ENCODE measurements at regions not wholly inside any gene's neighbourhood (a gene's known extent, or its start where the extent isn't known, plus 50 kb on each side); places are given as distances from the start of the nearest gene placed in this dataset.

DNA sequence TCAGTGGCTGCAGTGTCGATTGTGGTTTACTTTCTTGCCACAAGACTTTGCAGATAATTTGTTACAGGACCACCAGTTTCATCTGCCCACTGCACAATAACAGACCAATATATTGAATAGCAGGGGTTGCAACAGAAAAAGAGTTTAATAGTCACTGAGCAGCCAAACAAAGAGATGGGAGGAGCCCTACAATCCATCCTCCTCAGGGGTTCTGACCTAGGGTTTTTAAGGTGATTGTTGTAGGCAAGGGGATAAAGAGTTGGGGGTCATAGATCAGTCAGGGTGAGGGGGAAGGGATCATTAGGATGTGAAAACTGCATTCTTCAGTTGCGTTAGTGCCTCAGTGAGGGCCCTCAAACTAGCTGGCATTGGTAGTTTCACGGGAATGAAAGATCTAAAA, 110.7 kb upstream of the OLFM3 start:
- H3K27ac Mint-ChIP-seq: no peak overlapping the region
- H3K27me3 Mint-ChIP-seq: no peaks in the 10 kb centered on the region
- CTCF ChIA-PET: no interaction called here
- H3K4me3 Mint-ChIP-seq: no peak overlapping the region
- H3K4me1 Mint-ChIP-seq: no peaks in the 10 kb centered on the region
- no peak for DNase-seq
- peaks cover 6% of the 10 kb centered on the region for H3K9me3 Mint-ChIP-seq
- no peaks in the 10 kb centered on the region for H3K36me3 Mint-ChIP-seq

DNA sequence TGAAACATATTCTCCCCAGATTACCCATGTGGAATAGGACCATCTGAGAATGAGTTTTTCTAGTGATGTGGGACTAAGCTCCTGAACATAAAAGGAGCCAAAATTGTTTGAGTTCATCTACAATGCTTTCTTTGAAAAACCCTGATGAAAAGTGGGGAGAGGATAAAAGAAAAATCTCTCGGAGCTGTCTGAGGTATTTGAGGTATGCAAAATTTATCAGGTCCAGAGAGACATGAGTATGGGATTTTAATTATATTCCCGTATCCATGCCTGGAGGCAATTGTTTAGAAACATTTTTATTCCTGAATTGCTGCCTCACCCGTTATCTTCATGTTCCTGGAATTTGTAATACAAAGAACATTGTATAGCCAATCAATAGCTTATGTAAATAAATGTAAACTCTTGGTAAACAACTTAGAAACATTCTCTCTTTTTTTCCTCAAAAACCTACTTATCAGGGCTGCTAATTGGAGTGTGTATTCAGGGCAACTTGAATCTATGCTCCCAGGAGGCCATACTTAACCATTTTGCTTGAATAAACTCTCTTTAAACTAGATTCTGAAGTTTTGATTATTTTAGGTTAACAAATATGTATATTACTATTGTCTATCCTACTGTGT, 109.3 kb upstream of the OLFM3 start:
- Mint-ChIP-seq H3K27ac (no peak overlapping the region), H3K4me1 (no peaks in the 10 kb centered on the region), H3K36me3 (no peaks in the 10 kb centered on the region), H3K4me3 (no peak overlapping the region), H3K9me3 (peaks cover 6% of the 10 kb centered on the region), H3K27me3 (no peaks in the 10 kb centered on the region)
- CTCF ChIA-PET: no interaction called here
- no peak for DNase-seq

DNA sequence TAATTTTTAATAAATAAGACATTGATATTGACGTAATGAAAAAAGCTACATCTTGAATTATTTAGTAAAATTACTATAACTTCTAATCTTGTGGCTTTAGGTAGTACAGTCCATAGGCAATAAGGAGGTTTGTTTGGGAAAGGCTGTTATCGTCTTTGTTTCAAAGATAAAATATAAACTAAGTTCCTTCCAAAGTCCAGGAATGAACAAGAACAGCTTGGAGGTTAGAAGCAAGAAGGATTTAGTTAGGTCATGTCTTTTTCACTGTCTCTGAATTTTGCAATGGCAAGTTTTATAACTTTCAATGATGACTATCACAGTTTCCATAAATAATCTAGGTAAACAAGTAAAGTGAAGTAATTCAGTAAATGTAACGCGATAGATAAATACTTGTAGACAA, 106.9 kb upstream of the OLFM3 start:
- CTCF ChIA-PET: no interaction called here
- H3K27me3 Mint-ChIP-seq: no peaks in the 10 kb centered on the region

DNA sequence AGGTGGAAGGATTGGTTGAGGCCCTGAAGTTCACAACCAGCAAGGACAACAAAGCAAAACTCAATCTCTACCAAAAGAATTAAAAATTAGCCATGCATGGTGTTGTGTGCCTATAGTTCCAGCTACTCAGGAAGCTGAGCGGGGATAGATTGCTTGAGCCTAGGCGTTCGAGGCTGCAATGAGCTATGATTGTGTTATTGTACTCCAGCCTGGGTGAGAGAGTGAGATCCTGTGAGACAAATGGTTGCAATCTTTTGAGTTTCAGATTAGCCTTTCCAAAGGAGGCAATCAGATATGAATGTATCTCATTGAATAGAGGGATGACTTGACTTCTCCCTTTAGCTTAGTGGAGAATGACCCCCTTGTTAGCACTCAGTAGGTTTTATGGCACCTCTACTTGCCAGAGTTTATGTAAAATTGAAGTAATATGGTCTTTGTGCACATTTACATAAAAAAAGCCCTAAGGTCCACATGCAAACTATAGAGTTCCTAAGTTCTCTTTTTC, 105.6 kb upstream of the OLFM3 start:
- Mint-ChIP-seq H3K4me3 (no peak overlapping the region), H3K36me3 (no peaks in the 10 kb centered on the region), H3K27ac (no peak overlapping the region), H3K9me3 (no peaks in the 10 kb centered on the region), H3K27me3 (no peaks in the 10 kb centered on the region), H3K4me1 (no peaks in the 10 kb centered on the region)
- CTCF ChIA-PET: no interaction called here
- no peak for DNase-seq

More for the DNA sequence above, 106.9 kb upstream of the OLFM3 start:
- H3K4me1 Mint-ChIP-seq: no peaks in the 10 kb centered on the region
- H3K27ac Mint-ChIP-seq: no peak overlapping the region
- peaks cover 6% of the 10 kb centered on the region for H3K9me3 Mint-ChIP-seq
- DNase-seq: no peak
- no peaks in the 10 kb centered on the region for H3K36me3 Mint-ChIP-seq
- no peak overlapping the region for H3K4me3 Mint-ChIP-seq

DNA sequence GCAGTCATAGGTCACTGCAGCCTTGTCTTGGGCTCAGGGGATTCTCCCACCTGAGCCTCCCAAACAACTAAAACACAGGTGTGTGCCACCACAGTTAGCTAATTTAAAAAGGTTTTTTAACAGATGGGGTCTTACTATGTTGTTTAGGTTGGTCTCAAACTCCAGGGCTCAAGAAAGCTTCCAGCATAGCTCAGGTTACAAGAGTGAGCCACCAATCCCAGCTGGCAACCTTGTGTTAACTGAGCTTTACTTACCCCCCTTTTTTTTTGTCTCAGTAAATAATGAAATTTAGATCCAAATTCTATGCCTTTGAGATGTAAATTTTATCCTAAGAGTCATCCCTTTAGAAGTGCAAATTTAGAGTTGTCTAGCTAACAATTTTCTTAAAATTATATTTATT, 103.9 kb upstream of the OLFM3 start:
- Mint-ChIP-seq H3K36me3 (no peaks in the 10 kb centered on the region), H3K27ac (no peak overlapping the region), H3K27me3 (no peaks in the 10 kb centered on the region), H3K4me1 (no peaks in the 10 kb centered on the region), H3K9me3 (no peaks in the 10 kb centered on the region), H3K4me3 (no peak overlapping the region)
- DNase-seq: no peak
- CTCF ChIA-PET: no interaction called here

DNA sequence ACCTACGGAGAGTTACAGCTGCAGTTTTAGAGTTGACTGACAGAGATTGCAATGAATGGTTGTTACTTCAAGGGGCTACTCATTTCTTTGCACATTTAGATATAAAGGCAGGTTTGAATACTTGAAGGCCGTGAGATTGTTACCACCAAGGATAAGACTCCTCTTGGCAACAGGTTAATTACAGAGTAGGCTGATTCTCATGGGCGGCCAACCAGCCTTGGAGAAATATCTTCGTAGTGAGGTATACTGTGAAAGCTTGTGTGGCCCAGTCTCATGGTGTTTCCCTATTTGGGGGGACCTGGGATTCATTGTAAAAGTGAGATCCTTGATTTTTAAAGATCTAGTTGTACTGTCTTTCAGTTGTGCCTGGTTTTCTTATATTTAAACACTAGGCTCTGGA, 103.2 kb upstream of the OLFM3 start:
- Mint-ChIP-seq H3K9me3 (no peaks in the 10 kb centered on the region), H3K4me1 (no peaks in the 10 kb centered on the region), H3K36me3 (no peaks in the 10 kb centered on the region), H3K27me3 (no peaks in the 10 kb centered on the region), H3K27ac (no peak overlapping the region), H3K4me3 (no peak overlapping the region)
- CTCF ChIA-PET: no interaction called here
- no peak for DNase-seq

DNA sequence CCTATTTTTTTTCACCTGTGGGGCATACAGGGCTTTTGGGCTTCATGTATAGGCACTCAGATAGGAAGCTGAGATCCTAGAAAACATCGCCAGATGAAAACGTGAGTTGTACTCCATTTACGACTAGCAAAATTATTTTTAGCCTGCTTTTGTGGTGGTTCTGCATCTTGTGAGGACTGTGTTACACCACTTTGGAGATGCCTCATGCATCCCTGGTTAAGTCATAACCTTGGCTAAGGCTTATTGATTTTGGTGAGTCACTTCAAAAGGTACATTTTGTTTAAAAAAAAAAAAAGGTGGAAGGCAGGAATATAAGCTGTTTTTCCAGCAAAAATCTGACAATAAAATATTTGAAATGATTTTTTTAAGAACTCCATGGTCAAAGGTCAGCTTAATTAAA, 101.8 kb upstream of the OLFM3 start:
- Mint-ChIP-seq H3K27me3 (no peaks in the 10 kb centered on the region), H3K27ac (no peak overlapping the region), H3K4me1 (no peaks in the 10 kb centered on the region), H3K4me3 (no peak overlapping the region), H3K36me3 (no peaks in the 10 kb centered on the region), H3K9me3 (no peaks in the 10 kb centered on the region)
- no peak for DNase-seq
- CTCF ChIA-PET: no interaction called here

GRCh38 chr1:102098081-102098480, 101.4 kb upstream of the OLFM3 start:
- no peak for DNase-seq
- H3K9me3 Mint-ChIP-seq: no peaks in the 10 kb centered on the region

GRCh38 chr1:102097451-102097850, 100.7 kb upstream of the OLFM3 start:
- Mint-ChIP-seq H3K27ac (no peak overlapping the region), H3K27me3 (no peaks in the 10 kb centered on the region), H3K4me3 (no peak overlapping the region), H3K9me3 (no peaks in the 10 kb centered on the region), H3K4me1 (no peaks in the 10 kb centered on the region), H3K36me3 (no peaks in the 10 kb centered on the region)
- CTCF ChIA-PET: no interaction called here
- no peak for DNase-seq

More at GRCh38 chr1:102098081-102098480, 101.4 kb upstream of the OLFM3 start:
- CTCF ChIA-PET: no interaction called here
- Mint-ChIP-seq H3K27me3 (no peaks in the 10 kb centered on the region), H3K4me3 (no peak overlapping the region), H3K27ac (no peak overlapping the region), H3K36me3 (no peaks in the 10 kb centered on the region), H3K4me1 (no peaks in the 10 kb centered on the region)

DNA sequence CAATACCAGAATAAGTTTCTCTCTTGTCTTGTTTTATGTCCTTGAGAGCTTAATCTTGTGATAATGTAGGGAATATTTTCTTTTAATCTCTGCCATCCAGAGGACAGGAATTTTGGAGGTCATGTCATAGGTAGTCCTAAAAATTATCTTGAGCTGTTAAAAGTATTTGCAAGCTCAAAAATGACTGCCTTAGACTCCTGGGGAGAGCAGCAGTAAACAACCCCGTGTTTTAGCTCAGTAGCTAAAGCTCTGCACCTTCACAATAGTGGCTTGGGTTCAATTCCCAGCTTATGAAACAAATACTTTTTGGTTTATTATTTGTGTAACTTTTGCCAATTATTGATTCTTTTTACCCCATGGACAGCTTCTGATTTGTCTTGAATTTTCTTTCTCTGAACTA, 99.4 kb upstream of the OLFM3 start:
- DNase-seq: no peak
- Mint-ChIP-seq H3K36me3 (no peaks in the 10 kb centered on the region), H3K9me3 (no peaks in the 10 kb centered on the region), H3K4me1 (no peaks in the 10 kb centered on the region), H3K27me3 (no peaks in the 10 kb centered on the region), H3K4me3 (no peak overlapping the region), H3K27ac (no peak overlapping the region)
- CTCF ChIA-PET: no interaction called here

DNA sequence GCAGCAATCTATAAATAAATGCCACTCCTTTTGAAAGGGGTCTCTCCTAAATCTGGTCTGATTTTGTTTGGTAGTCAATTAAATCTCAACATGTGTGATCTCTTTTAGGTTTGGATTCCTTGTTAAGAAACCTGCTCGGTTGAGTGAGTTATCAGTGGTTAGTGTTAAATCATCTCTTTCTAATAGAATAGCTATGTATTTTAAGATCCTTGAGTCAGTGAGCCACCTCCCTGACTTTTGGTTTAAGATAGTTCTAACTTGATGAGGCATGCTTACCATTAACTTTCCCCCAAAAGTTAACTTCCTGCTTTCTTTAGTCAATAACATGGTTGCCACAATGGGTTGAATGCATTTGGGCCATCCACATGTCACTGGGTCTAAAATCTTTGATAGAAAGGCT, 93.1 kb upstream of the OLFM3 start:
- H3K36me3 Mint-ChIP-seq: no peaks in the 10 kb centered on the region
- no peak overlapping the region for H3K27ac Mint-ChIP-seq
- H3K4me3 Mint-ChIP-seq: no peak overlapping the region
- H3K9me3 Mint-ChIP-seq: peaks cover 3% of the 10 kb centered on the region
- no peak for DNase-seq
- CTCF ChIA-PET: no interaction called here
- no peaks in the 10 kb centered on the region for H3K27me3 Mint-ChIP-seq
- H3K4me1 Mint-ChIP-seq: no peaks in the 10 kb centered on the region

DNA sequence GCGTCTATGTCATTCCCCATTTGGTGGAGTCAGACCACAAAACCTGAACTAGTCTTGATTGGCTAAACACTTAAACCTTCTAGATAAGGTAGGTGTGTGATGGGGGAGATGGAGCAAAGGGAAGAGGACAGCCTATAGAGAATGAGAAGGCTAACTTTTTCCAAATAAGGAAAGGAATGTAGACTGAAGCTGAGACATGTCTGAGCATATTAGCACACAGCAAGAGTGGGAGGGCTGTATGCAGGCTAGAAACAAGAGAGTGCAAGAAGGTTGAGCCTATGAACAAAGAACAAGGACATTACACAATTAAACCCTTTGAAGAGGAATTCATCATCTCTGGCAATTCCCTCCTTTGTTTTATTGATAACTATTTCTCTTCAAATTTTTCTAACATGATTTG, 89.2 kb upstream of the OLFM3 start:
- no peak overlapping the region for H3K4me3 Mint-ChIP-seq
- no peaks in the 10 kb centered on the region for H3K4me1 Mint-ChIP-seq
- no peaks in the 10 kb centered on the region for H3K27me3 Mint-ChIP-seq
- no peaks in the 10 kb centered on the region for H3K36me3 Mint-ChIP-seq
- H3K27ac Mint-ChIP-seq: no peak overlapping the region
- H3K9me3 Mint-ChIP-seq: peaks cover 5% of the 10 kb centered on the region
- CTCF ChIA-PET: no interaction called here
- no peak for DNase-seq

GRCh38 chr1:102084771-102085535, 88.2 kb upstream of the OLFM3 start:
- Mint-ChIP-seq H3K4me3 (no peak overlapping the region), H3K36me3 (no peaks in the 10 kb centered on the region), H3K27ac (no peak overlapping the region), H3K4me1 (no peaks in the 10 kb centered on the region), H3K9me3 (peaks cover 5% of the 10 kb centered on the region), H3K27me3 (no peaks in the 10 kb centered on the region)
- DNase-seq: no peak
- CTCF ChIA-PET: no interaction called here

DNA sequence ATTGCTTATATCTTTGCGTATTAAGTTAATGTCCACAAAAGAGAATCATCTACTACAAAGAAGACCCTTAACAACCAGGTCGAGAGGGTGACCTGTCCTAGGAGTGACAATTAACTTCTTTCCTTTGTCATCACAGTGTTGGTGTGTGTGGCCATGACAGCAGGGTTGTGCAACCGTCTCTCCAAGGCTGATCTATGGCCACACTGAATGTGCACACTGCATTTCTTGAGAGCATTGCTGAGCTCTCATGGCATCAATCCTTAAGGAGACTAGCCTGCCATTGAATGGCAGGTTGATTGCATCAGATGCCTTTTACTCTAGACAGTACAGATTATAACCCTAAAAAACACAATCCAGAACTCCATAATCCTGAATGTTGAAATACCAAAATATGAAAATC, 86.5 kb upstream of the OLFM3 start:
- no peak overlapping the region for H3K4me3 Mint-ChIP-seq
- no peaks in the 10 kb centered on the region for H3K4me1 Mint-ChIP-seq
- H3K9me3 Mint-ChIP-seq: peaks cover 5% of the 10 kb centered on the region
- CTCF ChIA-PET: no interaction called here
- no peak overlapping the region for H3K27ac Mint-ChIP-seq
- H3K27me3 Mint-ChIP-seq: no peaks in the 10 kb centered on the region
- DNase-seq: no peak
- H3K36me3 Mint-ChIP-seq: no peaks in the 10 kb centered on the region

- CTCF ChIA-PET: no interaction called here
- Mint-ChIP-seq H3K9me3 (peaks cover 3% of the 10 kb centered on the region), H3K4me3 (no peak overlapping the region), H3K27me3 (no peaks in the 10 kb centered on the region), H3K36me3 (no peaks in the 10 kb centered on the region), H3K4me1 (no peaks in the 10 kb centered on the region), H3K27ac (no peak overlapping the region)
- DNase-seq: no peak
Measured at GRCh38 chr1:102074874-102075273, 78.1 kb upstream of the OLFM3 start.

All from activated naive CD4-positive, alpha-beta T cell treated with anti-CD3 and anti-CD28 coated beads, Interleukin-2, amount 10 ng/mL, durations not matched to agents 7 days and 5 days (primary cell).